Testis (tissue), 2 donors: ENCODE measurements at regions not wholly inside any gene's neighbourhood (a gene's known extent, or its start where the extent isn't known, plus 50 kb on each side); places are given as distances from the start of the nearest gene placed in this dataset.

Source experiments
- DNase-seq: peaks from one replicate; pipeline ENCODE4 v3.0.0-alpha.2; 2019
- H3K27ac ChIP-seq, 2 donors: fragments of 200-600 bp; sonication (generic); one replicate each; pipeline ENCODE4 v1.5.1; 2019
- H3K27me3 ChIP-seq: fragments of 200-600 bp; sonication (generic); one replicate; pipeline ENCODE4 v1.5.1; 2019
- H3K36me3 ChIP-seq: fragments of 200-600 bp; sonication (generic); one replicate; pipeline ENCODE4 v1.5.1; 2017; ENCODE audit warnings: low read depth; ENCODE audit errors: missing control alignments
- H3K4me1 ChIP-seq: fragments of 200-600 bp; sonication (generic); one replicate; pipeline ENCODE4 v1.5.1; 2019
- H3K4me3 ChIP-seq, 2 donors: fragments of 200-600 bp; sonication (generic); one replicate each; pipeline ENCODE4 v1.5.1; 2017 to 2019
- H3K9me3 ChIP-seq: fragments of 200-600 bp; sonication (generic); one replicate; pipeline ENCODE4 v1.5.1; 2017
- POLR2A ChIP-seq: fragments of 450-650 bp; IDR thresholded peaks from one replicate; pipeline ENCODE4 v1.6.1; 2017; ENCODE audit warnings: antibody characterized with exemption, mild to moderate bottlenecking, moderate library complexity
- WGBS, 2 donors: methylation state at CpG; one replicate each; pipeline ENCODE4 v1.1.5; 2018; 5-methylcytosine and 5-hydroxymethylcytosine counted together
- intact Hi-C: fragments of 100-400 bp; cut with DNase I; formaldehyde crosslinking; loops from one replicate; pipeline ENCODE4 v1.15.1; 2023; ENCODE audit warnings: low total_unique reads
- TF ChIP-seq, protein P1 (sequence below), 3 experiments: fragments of 450-650 bp in 2 of 3; fragments of 200-600 bp in 1 of 3; sonication (generic) in 1 of 3; IDR thresholded peaks; one replicate each; pipeline ENCODE4 v1.5.1; 2016 to 2019; ENCODE audit warnings: antibody characterized with exemption in 3 of 3, mild to moderate bottlenecking in 2 of 3, moderate library complexity in 1 of 3

GRCh38 chr14:82501554-82501953 is 967.9 kb upstream of the SEL1L start:
- no peak for DNase-seq
- Histone ChIP-seq H3K4me1 (no peaks in the 10 kb centered on the region), H3K27me3 (no peaks in the 10 kb centered on the region), H3K27ac (no peak overlapping the region), H3K4me3 (no peak overlapping the region), H3K36me3 (no peaks in the 10 kb centered on the region), H3K9me3 (no peaks in the 10 kb centered on the region)
- intact Hi-C loops = no loop called here
- WGBS, 2 donors = 64 to 65% methylated on average over 2 of the region's 2 CpGs
- TF ChIP-seq, protein P1, sequence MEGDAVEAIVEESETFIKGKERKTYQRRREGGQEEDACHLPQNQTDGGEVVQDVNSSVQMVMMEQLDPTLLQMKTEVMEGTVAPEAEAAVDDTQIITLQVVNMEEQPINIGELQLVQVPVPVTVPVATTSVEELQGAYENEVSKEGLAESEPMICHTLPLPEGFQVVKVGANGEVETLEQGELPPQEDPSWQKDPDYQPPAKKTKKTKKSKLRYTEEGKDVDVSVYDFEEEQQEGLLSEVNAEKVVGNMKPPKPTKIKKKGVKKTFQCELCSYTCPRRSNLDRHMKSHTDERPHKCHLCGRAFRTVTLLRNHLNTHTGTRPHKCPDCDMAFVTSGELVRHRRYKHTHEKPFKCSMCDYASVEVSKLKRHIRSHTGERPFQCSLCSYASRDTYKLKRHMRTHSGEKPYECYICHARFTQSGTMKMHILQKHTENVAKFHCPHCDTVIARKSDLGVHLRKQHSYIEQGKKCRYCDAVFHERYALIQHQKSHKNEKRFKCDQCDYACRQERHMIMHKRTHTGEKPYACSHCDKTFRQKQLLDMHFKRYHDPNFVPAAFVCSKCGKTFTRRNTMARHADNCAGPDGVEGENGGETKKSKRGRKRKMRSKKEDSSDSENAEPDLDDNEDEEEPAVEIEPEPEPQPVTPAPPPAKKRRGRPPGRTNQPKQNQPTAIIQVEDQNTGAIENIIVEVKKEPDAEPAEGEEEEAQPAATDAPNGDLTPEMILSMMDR (IDR thresholded peaks at IDR 0.05) = no peak
- no peak for TF ChIP-seq POLR2A

DNA sequence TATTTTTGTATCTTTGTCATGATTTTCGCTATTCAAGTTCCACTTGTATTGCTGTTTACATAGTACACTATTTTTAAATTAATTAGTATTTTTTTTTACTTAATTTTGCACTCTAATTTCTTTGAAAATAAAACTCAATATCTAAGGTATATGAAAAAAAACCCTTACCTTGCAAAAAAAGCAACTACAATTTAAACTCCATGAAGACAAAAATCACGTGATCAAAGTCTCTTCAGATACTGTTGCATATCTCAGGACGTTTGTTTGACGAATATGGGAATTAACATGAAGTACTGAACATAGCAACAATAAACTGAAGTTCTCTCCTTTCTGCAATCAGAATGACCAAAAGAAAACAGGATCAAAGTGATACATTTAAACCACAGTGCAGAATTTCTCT is 968.4 kb upstream of the SEL1L start:
- Histone ChIP-seq H3K9me3 (no peaks in the 10 kb centered on the region), H3K27me3 (no peaks in the 10 kb centered on the region), H3K4me3 (no peak overlapping the region), H3K36me3 (no peaks in the 10 kb centered on the region), H3K27ac (no peak overlapping the region), H3K4me1 (no peaks in the 10 kb centered on the region)
- no peak for DNase-seq
- intact Hi-C loops = no loop called here
- 69 to 85% methylated on average over 4 of the region's 4 CpGs for WGBS, 2 donors
- TF ChIP-seq, protein P1 (IDR thresholded peaks at IDR 0.05) = no peak
- TF ChIP-seq POLR2A = no peak

GRCh38 chr14:82504894-82505293 is 971.2 kb upstream of the SEL1L start:
- intact Hi-C loops = no loop called here
- TF ChIP-seq, protein P1 (IDR thresholded peaks at IDR 0.05) = no peak
- TF ChIP-seq POLR2A = no peak

GRCh38 chr14:82510007-82510406 is 976.4 kb upstream of the SEL1L start:
- no peak overlapping the region for H3K27ac ChIP-seq
- H3K4me1 ChIP-seq = no peaks in the 10 kb centered on the region
- H3K9me3 ChIP-seq = no peaks in the 10 kb centered on the region
- no peaks in the 10 kb centered on the region for H3K36me3 ChIP-seq
- no peak overlapping the region for H3K4me3 ChIP-seq
- 67 to 78% methylated on average over 5 of the region's 5 CpGs for WGBS, 2 donors
- no peaks in the 10 kb centered on the region for H3K27me3 ChIP-seq
- intact Hi-C loops = no loop called here
- TF ChIP-seq POLR2A = no peak
- TF ChIP-seq, protein P1 (IDR thresholded peaks at IDR 0.05) = no peak
- DNase-seq = no peak

More at GRCh38 chr14:82504894-82505293, 971.2 kb upstream of the SEL1L start:
- H3K36me3 ChIP-seq = no peaks in the 10 kb centered on the region
- no peaks in the 10 kb centered on the region for H3K9me3 ChIP-seq
- no peak overlapping the region for H3K4me3 ChIP-seq
- no peak for DNase-seq
- no peaks in the 10 kb centered on the region for H3K4me1 ChIP-seq
- H3K27me3 ChIP-seq = no peaks in the 10 kb centered on the region
- H3K27ac ChIP-seq = no peak overlapping the region

DNA sequence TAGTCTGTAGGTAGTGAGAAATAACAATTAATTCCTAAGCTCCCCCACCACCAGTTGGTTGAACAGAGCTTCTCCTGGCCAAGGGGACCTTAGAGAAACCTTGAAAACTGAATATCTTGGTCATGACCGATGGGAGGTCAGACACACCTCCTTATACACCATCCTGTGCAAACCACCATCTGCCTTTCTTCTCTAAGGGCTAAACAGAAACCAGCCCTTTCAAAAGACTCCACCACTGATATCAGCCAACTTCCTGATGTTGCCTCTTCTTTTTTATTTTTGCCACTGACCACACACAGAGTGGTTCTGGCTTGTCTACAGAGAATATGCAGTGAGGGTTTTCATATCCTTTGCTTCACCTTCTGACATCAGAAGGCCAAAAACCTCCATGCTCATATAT is 977.7 kb upstream of the SEL1L start:
- WGBS, 2 donors = 63 to 74% methylated on average over 1 of the region's 1 CpG
- H3K9me3 ChIP-seq = no peaks in the 10 kb centered on the region
- intact Hi-C loops = no loop called here
- no peak overlapping the region for H3K4me3 ChIP-seq
- no peak overlapping the region for H3K27ac ChIP-seq
- TF ChIP-seq, protein P1 (IDR thresholded peaks at IDR 0.05) = no peak
- TF ChIP-seq POLR2A = no peak
- no peaks in the 10 kb centered on the region for H3K36me3 ChIP-seq
- no peaks in the 10 kb centered on the region for H3K27me3 ChIP-seq
- no peaks in the 10 kb centered on the region for H3K4me1 ChIP-seq
- no peak for DNase-seq
